Adrenal gland (tissue), 9 donors: ENCODE measurements at regions not wholly inside any gene's neighbourhood (a gene's known extent, or its start where the extent isn't known, plus 50 kb on each side); places are given as distances from the start of the nearest gene placed in this dataset.

Experiments
- DNase-seq, 7 donors: peaks; one replicate each; pipeline ENCODE4 v3.0.0-alpha.2; 2019 to 2020
- H3K27ac ChIP-seq, 5 donors: fragments of 200-600 bp; sonication (generic) in 4 of 5; 1 replicate in 3 of 5; 2 replicates in 2 of 5; pipeline versions ENCODE4 v1.5.1 to v1.8.0; 2016 to 2020; ENCODE audit warnings: mild to moderate bottlenecking in 1 of 5
- H3K27me3 ChIP-seq: fragments of 200-600 bp; 2 replicates; pipeline ENCODE4 v1.8.0; 2021
- H3K36me3 ChIP-seq, 2 donors: fragments of 200-600 bp; replicated peaks in 1 of 2; 1 replicate in 1 of 2; 2 replicates in 1 of 2; pipeline versions ENCODE4 v1.5.1 to v1.8.0; 2018 to 2022
- H3K4me1 ChIP-seq, 2 donors: fragments of 200-600 bp; replicated peaks in 1 of 2; 1 replicate in 1 of 2; 2 replicates in 1 of 2; pipeline versions ENCODE4 v1.5.1 to v1.8.0; 2018 to 2021
- H3K4me3 ChIP-seq, 4 donors: fragments of 200-600 bp; sonication (generic) in 3 of 4; one replicate each; pipeline ENCODE4 v1.5.1; 2016 to 2018
- H3K9me3 ChIP-seq, 3 donors: fragments of 200-600 bp; sonication (generic) in 1 of 3; replicated peaks in 1 of 3; 1 replicate in 2 of 3; 2 replicates in 1 of 3; pipeline versions ENCODE4 v1.5.1 to v1.8.0; 2016 to 2021
- CTCF ChIP-seq, 6 experiments: fragments of 450-650 bp in 4 of 6; fragments of 200-600 bp in 2 of 6; sonication (generic) in 1 of 6; IDR thresholded peaks; 1 replicate in 5 of 6; 2 replicates in 1 of 6; pipeline versions ENCODE4 v1.5.1 to v1.8.0; 2016 to 2021; ENCODE audit warnings: antibody characterized with exemption in 6 of 6, mild to moderate bottlenecking in 2 of 6, moderate library complexity in 1 of 6
- POLR2A ChIP-seq, 2 donors: fragments of 450-650 bp; IDR thresholded peaks; one replicate each; pipeline ENCODE4 v1.6.1; 2017; ENCODE audit warnings: antibody characterized with exemption in 2 of 2, mild to moderate bottlenecking in 2 of 2, moderate library complexity in 1 of 2
- WGBS, 4 donors: extraction: QIAGEN DNeasy Blood & Tissue Kit in 2 of 4; methylation state at CpG; one replicate each; pipeline versions ENCODE4 v1.1.5 to v1.1.7; 2013 to 2017; 5-methylcytosine and 5-hydroxymethylcytosine counted together
- intact Hi-C, 2 donors: fragments of 100-400 bp; cut with DNase I; formaldehyde crosslinking; loops; one replicate each; pipeline versions ENCODE4 v1.14.1 to v1.15.0; 2022 to 2023
- donor health status: healthy with polysubstance abuse.
- donor health status: Bipolar disorder and iron deficiency.
- donor health status: DM: yes; HTN: yes; CAD: no.
- donor health status: DM: no; HTN: no; CAD: no.
- donor health status: DM: no; HTN: no; CAD: no.

DNA sequence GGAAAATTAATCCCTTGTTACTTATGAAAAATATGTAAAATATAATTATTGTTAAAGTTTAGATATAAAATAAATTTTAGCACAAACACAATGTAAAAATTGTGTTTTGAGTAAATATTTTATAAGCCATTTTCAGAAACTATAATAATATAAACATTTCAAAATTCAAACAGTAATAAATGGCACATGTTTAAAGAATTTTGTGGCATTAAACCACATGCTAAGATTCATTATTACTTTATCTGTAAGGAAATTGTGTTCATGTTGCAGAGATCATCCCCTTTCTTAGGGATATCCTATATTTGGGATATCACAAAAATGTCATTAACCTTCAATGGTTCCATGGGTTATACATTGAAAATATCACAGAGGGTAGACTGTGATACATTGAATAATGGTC is 1044.3 kb downstream of the AMY1C start:
- Histone ChIP-seq H3K27me3 (no peaks in the 10 kb centered on the region), H3K4me3 (no peak overlapping the region), H3K9me3 (no peaks in the 10 kb centered on the region), H3K27ac (no peak overlapping the region), H3K4me1 (no peaks in the 10 kb centered on the region), H3K36me3 (no peaks in the 10 kb centered on the region)
- DNase-seq = no peak
- TF ChIP-seq CTCF (IDR thresholded peaks at IDR 0.05) (no peak), POLR2A (IDR thresholded peaks at IDR 0.05) (no peak)
- intact Hi-C loops = no loop called here

- Histone ChIP-seq H3K27ac (no peak overlapping the region), H3K4me1 (no peaks in the 10 kb centered on the region), H3K27me3 (no peaks in the 10 kb centered on the region), H3K9me3 (no peaks in the 10 kb centered on the region), H3K4me3 (no peak overlapping the region), H3K36me3 (no peaks in the 10 kb centered on the region)
- intact Hi-C loops = no loop called here
- DNase-seq = no peak
- 87 to 93% (median 91%) methylated on average over 6 of the region's 6 CpGs for WGBS, 4 donors
- TF ChIP-seq POLR2A (IDR thresholded peaks at IDR 0.05) = no peak
- TF ChIP-seq CTCF (IDR thresholded peaks at IDR 0.05) = no peak
These were observed 1046.2 kb downstream of the AMY1C start for GRCh38 chr1:104795931-104796330.

GRCh38 chr1:104797982-104798381 is 1048.3 kb downstream of the AMY1C start:
- no peaks in the 10 kb centered on the region for H3K4me1 ChIP-seq
- H3K4me3 ChIP-seq = no peak overlapping the region
- TF ChIP-seq POLR2A (IDR thresholded peaks at IDR 0.05) (no peak), CTCF (IDR thresholded peaks at IDR 0.05) (no peak)
- no peaks in the 10 kb centered on the region for H3K9me3 ChIP-seq
- 47 to 59% (median 55%) methylated on average over 2 of the region's 2 CpGs for WGBS, 4 donors
- DNase-seq = no peak
- no peaks in the 10 kb centered on the region for H3K36me3 ChIP-seq
- intact Hi-C loops = no loop called here
- H3K27ac ChIP-seq = no peak overlapping the region
- H3K27me3 ChIP-seq = no peaks in the 10 kb centered on the region

DNA sequence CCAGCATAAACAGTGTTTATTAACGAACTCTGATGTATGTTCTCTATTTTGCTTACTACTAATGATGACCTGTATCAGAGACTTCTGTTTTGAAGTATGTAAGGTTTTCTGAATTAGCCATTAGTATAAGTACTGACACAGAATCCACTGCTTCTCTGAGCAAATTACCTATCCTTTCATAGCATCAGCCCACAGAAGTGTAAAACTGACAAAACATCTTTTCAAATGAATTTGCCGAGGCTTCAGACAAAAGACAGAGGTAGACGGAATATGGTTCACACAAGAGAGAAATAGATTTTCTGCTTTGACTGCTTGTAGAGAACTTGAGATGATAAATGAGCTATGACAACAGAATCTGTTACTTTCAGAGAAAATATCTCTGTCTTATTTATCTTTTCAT is 1051.6 kb downstream of the AMY1C start:
- intact Hi-C loops = no loop called here
- no peaks in the 10 kb centered on the region for H3K4me1 ChIP-seq
- H3K36me3 ChIP-seq = no peaks in the 10 kb centered on the region
- 63 to 85% (median 69%) methylated on average over 3 of the region's 3 CpGs for WGBS, 4 donors
- no peak overlapping the region for H3K4me3 ChIP-seq
- TF ChIP-seq POLR2A (IDR thresholded peaks at IDR 0.05) (no peak), CTCF (IDR thresholded peaks at IDR 0.05) (no peak)
- DNase-seq = no peak
- no peaks in the 10 kb centered on the region for H3K9me3 ChIP-seq
- no peak overlapping the region for H3K27ac ChIP-seq
- no peaks in the 10 kb centered on the region for H3K27me3 ChIP-seq
